Muscle layer of colon (tissue), 2 donors: ENCODE measurements at regions not wholly inside any gene's neighbourhood (a gene's known extent, or its start where the extent isn't known, plus 50 kb on each side); places are given as distances from the start of the nearest gene placed in this dataset.
"Not testable (repeated sequence)": the region's sequence is repeated elsewhere in the genome, so short reads cannot be mapped to it uniquely, and the experiment has no call there.

ENCODE experiments used
- H3K27ac ChIP-seq: one replicate; pipeline ENCODE4 v1.7.0; 2013; ENCODE audit warnings: low read depth, mild to moderate bottlenecking, low read length, moderate library complexity
- H3K27me3 ChIP-seq, 2 donors: one replicate each; pipeline ENCODE4 v1.7.0; 2013; ENCODE audit warnings: low read length in 2 of 2, mild to moderate bottlenecking in 2 of 2; ENCODE audit not compliant: insufficient read depth in 2 of 2, control insufficient read depth in 1 of 2
- H3K36me3 ChIP-seq: one replicate; pipeline ENCODE4 v1.7.0; 2013; ENCODE audit warnings: mild to moderate bottlenecking, low read length; ENCODE audit not compliant: insufficient read depth
- H3K4me1 ChIP-seq: one replicate; pipeline ENCODE4 v1.7.0; 2013; ENCODE audit warnings: mild to moderate bottlenecking, low read length; ENCODE audit not compliant: insufficient read depth
- H3K4me3 ChIP-seq, 2 donors: one replicate each; pipeline ENCODE4 v1.7.0; 2013; ENCODE audit warnings: low read length in 2 of 2, low read depth in 1 of 2, mild to moderate bottlenecking in 1 of 2, moderate library complexity in 1 of 2
- H3K9ac ChIP-seq: one replicate; pipeline ENCODE4 v1.7.0; 2013; ENCODE audit warnings: low read length
- H3K9me3 ChIP-seq: one replicate; pipeline ENCODE4 v1.7.0; 2013; ENCODE audit warnings: mild to moderate bottlenecking, low read length
- donor health status: abdominal sarcoma.
- donor health status: Adenocarcinoma of cecum.

GRCh38 chr11:109682788-109683187, 260.8 kb downstream of the C11orf87 start:
- H3K36me3 ChIP-seq, H3K4me1 ChIP-seq, H3K9ac ChIP-seq, H3K27ac ChIP-seq, H3K9me3 ChIP-seq, H3K4me3 ChIP-seq, H3K27me3 ChIP-seq: not testable (repeated sequence)

- Histone ChIP-seq H3K9ac (no peak overlapping the region), H3K27me3 (no peaks in the 10 kb centered on the region), H3K4me1 (no peaks in the 10 kb centered on the region), H3K4me3 (no peak overlapping the region), H3K9me3 (no peaks in the 10 kb centered on the region), H3K27ac (no peak overlapping the region), H3K36me3 (no peaks in the 10 kb centered on the region)
These were observed 273.7 kb downstream of the C11orf87 start for GRCh38 chr11:109695696-109696095.

- Histone ChIP-seq H3K4me1 (no peaks in the 10 kb centered on the region), H3K27me3 (no peaks in the 10 kb centered on the region), H3K36me3 (no peaks in the 10 kb centered on the region), H3K9me3 (no peaks in the 10 kb centered on the region), H3K27ac (no peak overlapping the region), H3K4me3 (no peak overlapping the region), H3K9ac (no peak overlapping the region)
These were observed 274.4 kb downstream of the C11orf87 start for GRCh38 chr11:109696191-109696897.

GRCh38 chr11:109697140-109697843, 275.3 kb downstream of the C11orf87 start:
- Histone ChIP-seq H3K27ac (no peak overlapping the region), H3K36me3 (no peaks in the 10 kb centered on the region)

GRCh38 chr11:109698237-109698636, 276.2 kb downstream of the C11orf87 start:
- no peak overlapping the region for H3K9ac ChIP-seq
- no peak overlapping the region for H3K4me3 ChIP-seq
- H3K4me1 ChIP-seq: no peaks in the 10 kb centered on the region
- H3K27me3 ChIP-seq: no peaks in the 10 kb centered on the region
- no peaks in the 10 kb centered on the region for H3K36me3 ChIP-seq
- H3K27ac ChIP-seq: no peak overlapping the region
- H3K9me3 ChIP-seq: no peaks in the 10 kb centered on the region

More at GRCh38 chr11:109697140-109697843, 275.3 kb downstream of the C11orf87 start:
- Histone ChIP-seq H3K27me3 (no peaks in the 10 kb centered on the region), H3K9me3 (no peaks in the 10 kb centered on the region), H3K4me3 (no peak overlapping the region), H3K4me1 (no peaks in the 10 kb centered on the region), H3K9ac (no peak overlapping the region)

- Histone ChIP-seq H3K9ac (no peak overlapping the region), H3K4me3 (no peak overlapping the region), H3K9me3 (no peaks in the 10 kb centered on the region), H3K27me3 (no peaks in the 10 kb centered on the region), H3K27ac (no peak overlapping the region), H3K36me3 (no peaks in the 10 kb centered on the region), H3K4me1 (no peaks in the 10 kb centered on the region)
These were observed 282.4 kb downstream of the C11orf87 start for GRCh38 chr11:109704432-109704831.

- Histone ChIP-seq H3K4me1 (no peaks in the 10 kb centered on the region), H3K36me3 (no peaks in the 10 kb centered on the region), H3K27me3 (no peaks in the 10 kb centered on the region), H3K4me3 (no peak overlapping the region), H3K27ac (no peak overlapping the region), H3K9me3 (no peaks in the 10 kb centered on the region), H3K9ac (no peak overlapping the region)
These were observed 285.0 kb downstream of the C11orf87 start for GRCh38 chr11:109706945-109707344.

GRCh38 chr11:109707411-109707810, 285.4 kb downstream of the C11orf87 start:
- Histone ChIP-seq H3K4me1 (no peaks in the 10 kb centered on the region), H3K9ac (no peak overlapping the region), H3K36me3 (no peaks in the 10 kb centered on the region), H3K27ac (no peak overlapping the region), H3K27me3 (no peaks in the 10 kb centered on the region), H3K9me3 (no peaks in the 10 kb centered on the region), H3K4me3 (no peak overlapping the region)

- no peak overlapping the region for H3K9ac ChIP-seq
- H3K36me3 ChIP-seq: no peaks in the 10 kb centered on the region
- no peaks in the 10 kb centered on the region for H3K9me3 ChIP-seq
- no peaks in the 10 kb centered on the region for H3K4me1 ChIP-seq
- no peaks in the 10 kb centered on the region for H3K27me3 ChIP-seq
- no peak overlapping the region for H3K4me3 ChIP-seq
- no peak overlapping the region for H3K27ac ChIP-seq
These were observed 286.2 kb downstream of the C11orf87 start for GRCh38 chr11:109708184-109708583.

GRCh38 chr11:109714444-109714843, 292.5 kb downstream of the C11orf87 start:
- not testable (repeated sequence) for H3K4me1 ChIP-seq, H3K4me3 ChIP-seq, H3K27ac ChIP-seq, H3K36me3 ChIP-seq, H3K9me3 ChIP-seq, H3K9ac ChIP-seq, H3K27me3 ChIP-seq

- H3K4me1 ChIP-seq, H3K4me3 ChIP-seq, H3K27ac ChIP-seq, H3K27me3 ChIP-seq, H3K9ac ChIP-seq, H3K9me3 ChIP-seq, H3K36me3 ChIP-seq: not testable (repeated sequence)
These were observed 293.4 kb downstream of the C11orf87 start for GRCh38 chr11:109715424-109715823.

- H3K9ac ChIP-seq: no peak overlapping the region
- no peak overlapping the region for H3K4me3 ChIP-seq
- H3K27me3 ChIP-seq: no peaks in the 10 kb centered on the region
- no peaks in the 10 kb centered on the region for H3K4me1 ChIP-seq
- no peak overlapping the region for H3K27ac ChIP-seq
- H3K9me3 ChIP-seq: no peaks in the 10 kb centered on the region
- H3K36me3 ChIP-seq: no peaks in the 10 kb centered on the region
These were observed 304.1 kb downstream of the C11orf87 start for GRCh38 chr11:109726061-109726460.
